Neuronal stem cell (in vitro differentiated cells): ENCODE measurements at regions not wholly inside any gene's neighbourhood (a gene's known extent, or its start where the extent isn't known, plus 50 kb on each side); places are given as distances from the start of the nearest gene placed in this dataset.

ENCODE experiments used
- DNase-seq: peaks from one replicate; pipeline ENCODE4 v3.0.0-alpha.2; 2013; ENCODE audit warnings: low spot score
- H2AFZ ChIP-seq: one replicate; pipeline ENCODE4 v1.6.1; 2013; ENCODE audit warnings: mild to moderate bottlenecking, low read length, inconsistent platforms
- H2AK5ac ChIP-seq: 2 replicates; pipeline ENCODE4 v1.6.1; 2013; ENCODE audit warnings: low read depth, mild to moderate bottlenecking, inconsistent platforms, low read length, moderate library complexity, mixed read lengths
- H2BK120ac ChIP-seq: 2 replicates; pipeline ENCODE4 v1.6.1; 2013; ENCODE audit warnings: low read depth, mild to moderate bottlenecking, inconsistent platforms, low read length, moderate library complexity, mixed read lengths
- H2BK12ac ChIP-seq: one replicate; pipeline ENCODE4 v1.6.1; 2013; ENCODE audit warnings: low read length, inconsistent platforms
- H2BK15ac ChIP-seq: 2 replicates; pipeline ENCODE4 v1.6.1; 2013; ENCODE audit warnings: mild to moderate bottlenecking, low read length, inconsistent platforms, mixed read lengths
- H2BK5ac ChIP-seq: one replicate; pipeline ENCODE4 v1.6.1; 2013; ENCODE audit warnings: inconsistent platforms, mild to moderate bottlenecking, low read length, moderate library complexity
- H3K14ac ChIP-seq: one replicate; pipeline ENCODE4 v1.6.1; 2013; ENCODE audit warnings: low read length, inconsistent platforms
- H3K18ac ChIP-seq: 2 replicates; pipeline ENCODE4 v1.6.1; 2013; ENCODE audit warnings: low read length, inconsistent platforms
- H3K23ac ChIP-seq: 2 replicates; pipeline ENCODE4 v1.6.1; 2013; ENCODE audit warnings: low read depth, mild to moderate bottlenecking, mixed read lengths, low read length, inconsistent platforms; ENCODE audit not compliant: poor library complexity
- H3K27ac ChIP-seq: replicated peaks from 3 replicates; pipeline ENCODE4 v1.5.1; 2013; ENCODE audit warnings: low read length, inconsistent platforms
- H3K27me3 ChIP-seq, 3 experiments: 2 replicates each; pipeline ENCODE4 v1.6.1; 2013; ENCODE audit warnings: low read length in 3 of 3, mild to moderate bottlenecking in 2 of 3, inconsistent platforms in 1 of 3, low read depth in 1 of 3, mixed read lengths in 1 of 3, moderate library complexity in 1 of 3; ENCODE audit not compliant: control insufficient read depth in 3 of 3, insufficient read depth in 3 of 3
- H3K36me3 ChIP-seq, 2 donors: replicated peaks in 1 of 2; 2 replicates each; pipeline ENCODE4 v1.6.1; 2013; ENCODE audit warnings: low read length in 2 of 2; ENCODE audit not compliant: control insufficient read depth in 2 of 2, insufficient read depth in 2 of 2
- H3K4ac ChIP-seq: 2 replicates; pipeline ENCODE4 v1.6.1; 2013; ENCODE audit warnings: inconsistent platforms, mild to moderate bottlenecking, low read length, moderate library complexity
- H3K4me1 ChIP-seq, 2 donors: 1 replicate in 1 of 2; 2 replicates in 1 of 2; pipeline ENCODE4 v1.6.1; 2013; ENCODE audit warnings: low read length in 2 of 2, low read depth in 1 of 2; ENCODE audit not compliant: control insufficient read depth in 2 of 2, insufficient read depth in 1 of 2
- H3K4me2 ChIP-seq: one replicate; pipeline ENCODE4 v1.6.1; 2013; ENCODE audit warnings: mild to moderate bottlenecking, low read length, inconsistent platforms; ENCODE audit not compliant: insufficient read depth, poor library complexity, severe bottlenecking
- H3K4me3 ChIP-seq, 2 donors: 2 replicates each; pipeline ENCODE4 v1.5.1; 2013; ENCODE audit warnings: low read length in 2 of 2, mild to moderate bottlenecking in 2 of 2, inconsistent platforms in 1 of 2, moderate library complexity in 1 of 2
- H3K79me1 ChIP-seq: one replicate; pipeline ENCODE4 v1.6.1; 2013; ENCODE audit warnings: low read depth, mild to moderate bottlenecking, inconsistent platforms, low read length, moderate library complexity
- H3K9ac ChIP-seq: one replicate; pipeline ENCODE4 v1.6.1; 2013; ENCODE audit warnings: mild to moderate bottlenecking, low read depth, low read length, inconsistent platforms; ENCODE audit not compliant: poor library complexity
- H3K9me3 ChIP-seq, 2 donors: replicated peaks in 1 of 2; 2 replicates each; pipeline versions ENCODE3 to v1.6.1; 2013; ENCODE audit warnings: low read length in 2 of 2, mild to moderate bottlenecking in 2 of 2, inconsistent platforms in 1 of 2, low read depth in 1 of 2, mixed read lengths in 1 of 2, moderate library complexity in 1 of 2; ENCODE audit not compliant: control insufficient read depth in 2 of 2, insufficient read depth in 1 of 2
- H4K8ac ChIP-seq: one replicate; pipeline ENCODE4 v1.6.1; 2013; ENCODE audit warnings: low read depth, mild to moderate bottlenecking, inconsistent platforms, low read length, moderate library complexity
- H4K91ac ChIP-seq: one replicate; pipeline ENCODE4 v1.6.1; 2013; ENCODE audit warnings: low read length, low read depth, mild to moderate bottlenecking, inconsistent platforms; ENCODE audit not compliant: poor library complexity
- WGBS, 2 donors: extraction: QIAGEN DNeasy Blood & Tissue Kit; methylation state at CpG; one replicate each; pipeline ENCODE4 v1.1.7; 2013; ENCODE audit warnings: missing lambda C conversion rate in 2 of 2, mixed read lengths in 1 of 2; ENCODE audit not compliant: insufficient read length in 2 of 2, insufficient replicate concordance in 1 of 2; ENCODE audit errors: extremely low coverage in 2 of 2; 5-methylcytosine and 5-hydroxymethylcytosine counted together

DNA sequence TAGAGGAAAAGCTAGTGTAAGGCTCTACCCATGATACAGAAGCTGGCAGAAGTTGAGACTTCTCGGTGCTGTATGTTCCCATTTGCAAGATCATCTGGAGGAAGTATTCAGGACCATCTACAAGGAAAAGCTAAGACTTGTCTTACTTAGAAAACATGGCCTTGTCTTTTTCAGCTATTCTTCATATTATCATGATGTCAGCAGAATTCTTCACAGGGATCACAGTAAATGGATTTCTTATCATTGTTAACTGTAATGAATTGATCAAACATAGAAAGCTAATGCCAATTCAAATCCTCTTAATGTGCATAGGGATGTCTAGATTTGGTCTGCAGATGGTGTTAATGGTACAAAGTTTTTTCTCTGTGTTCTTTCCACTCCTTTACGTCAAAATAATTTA is 79.6 kb upstream of the SCIN start:
- H3K9ac ChIP-seq, result no peak overlapping the region
- no peak overlapping the region for H2BK15ac ChIP-seq
- no peak overlapping the region for H3K27ac ChIP-seq
- H3K18ac ChIP-seq, result no peak overlapping the region
- H3K36me3 ChIP-seq, result no peaks in the 10 kb centered on the region
- WGBS, 2 donors, result no CpG with 5 or more reads among the region's 2 CpGs
- H2AK5ac ChIP-seq, result no peak overlapping the region
- H3K14ac ChIP-seq, result no peak overlapping the region
- no peak overlapping the region for H2BK5ac ChIP-seq
- H3K4ac ChIP-seq, result no peak overlapping the region
- H4K91ac ChIP-seq, result no peak overlapping the region
- no peak overlapping the region for H4K8ac ChIP-seq
- no peak overlapping the region for H2BK120ac ChIP-seq
- H3K27me3 ChIP-seq, result no peaks in the 10 kb centered on the region
- no peak for DNase-seq
- no peak overlapping the region for H3K23ac ChIP-seq
- H3K79me1 ChIP-seq, result no peaks in the 10 kb centered on the region
- no peak overlapping the region for H2BK12ac ChIP-seq
- H3K4me2 ChIP-seq, result no peak overlapping the region
- no peak overlapping the region for H3K4me3 ChIP-seq
- H2AFZ ChIP-seq, result no peak overlapping the region
- H3K4me1 ChIP-seq, result no peaks in the 10 kb centered on the region
- H3K9me3 ChIP-seq, result no peaks in the 10 kb centered on the region

DNA sequence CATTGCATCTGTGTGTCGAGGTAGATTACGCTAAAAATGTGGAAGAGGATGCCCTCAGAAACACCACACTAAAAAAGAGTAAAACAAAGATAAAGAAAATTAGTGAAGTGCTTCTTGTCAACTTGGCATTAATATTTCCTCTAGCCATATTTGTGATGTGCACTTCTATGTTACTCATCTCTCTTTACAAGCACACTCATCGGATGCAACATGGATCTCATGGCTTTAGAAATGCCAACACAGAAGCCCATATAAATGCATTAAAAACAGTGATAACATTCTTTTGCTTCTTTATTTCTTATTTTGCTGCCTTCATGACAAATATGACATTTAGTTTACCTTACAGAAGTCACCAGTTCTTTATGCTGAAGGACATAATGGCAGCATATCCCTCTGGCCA is 79.0 kb upstream of the SCIN start:
- WGBS, 2 donors, result no CpG with 5 or more reads among the region's 3 CpGs

DNA sequence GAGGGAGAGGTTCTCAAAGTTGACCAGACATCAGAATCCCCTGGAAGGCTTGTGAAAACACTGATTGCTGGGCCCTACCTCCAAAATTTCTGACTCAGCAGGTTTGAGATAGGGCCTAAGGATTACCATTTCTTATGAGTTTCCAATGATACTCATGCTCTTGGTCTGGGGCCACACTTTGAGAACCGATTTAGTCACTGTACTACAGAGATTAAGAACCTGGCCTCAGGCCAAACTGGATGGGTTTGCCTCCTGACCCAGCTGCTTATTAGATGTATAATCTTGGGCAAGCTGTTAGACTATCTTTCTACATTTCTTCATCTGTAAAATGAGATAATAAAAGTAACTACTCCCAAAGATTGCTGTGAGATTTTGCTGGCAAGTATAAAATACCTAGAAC is 77.1 kb upstream of the SCIN start:
- DNase-seq, result no peak
- no CpG with 5 or more reads among the region's 1 CpG for WGBS, 2 donors
- Histone ChIP-seq H3K23ac (no peak overlapping the region), H3K4me3 (no peak overlapping the region), H3K18ac (no peak overlapping the region), H3K27ac (no peak overlapping the region), H2BK12ac (no peak overlapping the region), H3K36me3 (no peaks in the 10 kb centered on the region), H3K14ac (no peak overlapping the region), H4K91ac (no peak overlapping the region), H2AFZ (no peak overlapping the region), H3K79me1 (no peaks in the 10 kb centered on the region), H3K9me3 (no peaks in the 10 kb centered on the region), H2BK15ac (no peak overlapping the region), H4K8ac (no peak overlapping the region), H2BK5ac (no peak overlapping the region), H3K4me1 (no peaks in the 10 kb centered on the region), H3K9ac (no peak overlapping the region), H3K4ac (no peak overlapping the region), H3K4me2 (no peak overlapping the region), H2BK120ac (no peak overlapping the region), H2AK5ac (no peak overlapping the region), H3K27me3 (no peaks in the 10 kb centered on the region)

More for the DNA sequence above, 79.0 kb upstream of the SCIN start:
- Histone ChIP-seq H4K8ac (no peak overlapping the region), H3K4me3 (no peak overlapping the region), H3K18ac (no peak overlapping the region), H3K14ac (no peak overlapping the region), H3K4me1 (no peaks in the 10 kb centered on the region), H3K4me2 (no peak overlapping the region), H2BK12ac (no peak overlapping the region), H3K27ac (no peak overlapping the region), H3K23ac (no peak overlapping the region), H2BK15ac (no peak overlapping the region), H3K9ac (no peak overlapping the region), H3K36me3 (no peaks in the 10 kb centered on the region), H2BK120ac (no peak overlapping the region), H2AFZ (no peak overlapping the region), H2AK5ac (no peak overlapping the region), H3K27me3 (no peaks in the 10 kb centered on the region), H3K4ac (no peak overlapping the region), H3K9me3 (no peaks in the 10 kb centered on the region), H3K79me1 (no peaks in the 10 kb centered on the region), H4K91ac (no peak overlapping the region), H2BK5ac (no peak overlapping the region)
- DNase-seq, result no peak

DNA sequence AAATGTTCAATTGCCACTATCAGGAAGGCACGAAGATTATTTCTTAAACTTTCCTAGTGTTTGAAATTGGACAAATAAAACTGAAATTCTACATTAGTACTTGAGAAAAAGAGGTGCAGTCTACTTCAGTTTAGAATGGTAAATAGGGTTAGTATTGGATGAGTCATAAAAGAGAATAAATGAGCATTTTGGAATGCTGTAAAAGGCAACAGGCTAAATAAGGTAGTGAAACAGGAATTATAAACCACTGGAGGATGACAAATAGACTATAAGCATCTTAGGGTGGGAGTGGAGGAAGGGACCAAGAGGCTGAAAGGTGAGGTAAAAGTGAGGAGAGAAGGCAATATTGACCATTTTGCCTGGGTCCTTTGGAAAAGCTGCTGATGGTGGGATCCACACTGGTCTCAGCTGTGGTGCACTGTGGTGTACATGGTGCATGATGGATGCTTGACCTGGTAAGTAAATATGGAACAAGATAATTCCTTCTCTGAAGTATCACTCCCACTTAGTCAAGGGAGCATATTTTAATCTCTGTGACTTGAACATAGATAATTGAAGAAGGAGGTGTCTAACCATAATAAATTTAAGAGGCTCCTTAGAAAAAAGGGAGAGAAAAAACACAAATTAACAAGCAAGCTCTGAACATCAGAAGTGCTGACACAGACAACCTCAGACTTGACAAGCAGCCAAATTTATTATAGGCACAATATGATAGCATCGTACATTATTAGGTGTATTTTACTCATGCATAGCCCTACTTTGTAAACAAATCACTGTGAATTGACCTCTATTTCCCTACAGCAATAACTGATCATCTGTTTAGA is 76.4 kb upstream of the SCIN start:
- no peak for DNase-seq
- H4K8ac ChIP-seq, result no peak overlapping the region
- H2AK5ac ChIP-seq, result no peak overlapping the region
- no peak overlapping the region for H3K4me2 ChIP-seq
- no peak overlapping the region for H3K4me3 ChIP-seq
- no peaks in the 10 kb centered on the region for H3K79me1 ChIP-seq
- no CpG with 5 or more reads among the region's 2 CpGs for WGBS, 2 donors
- no peak overlapping the region for H3K27ac ChIP-seq
- no peak overlapping the region for H2BK5ac ChIP-seq
- H4K91ac ChIP-seq, result no peak overlapping the region
- H3K4ac ChIP-seq, result no peak overlapping the region
- H2BK120ac ChIP-seq, result no peak overlapping the region
- no peaks in the 10 kb centered on the region for H3K9me3 ChIP-seq
- H3K14ac ChIP-seq, result no peak overlapping the region
- H3K36me3 ChIP-seq, result no peaks in the 10 kb centered on the region
- H2BK15ac ChIP-seq, result no peak overlapping the region
- H3K9ac ChIP-seq, result no peak overlapping the region
- H3K23ac ChIP-seq, result no peak overlapping the region
- H3K4me1 ChIP-seq, result no peaks in the 10 kb centered on the region
- H3K27me3 ChIP-seq, result no peaks in the 10 kb centered on the region
- no peak overlapping the region for H3K18ac ChIP-seq
- H2BK12ac ChIP-seq, result no peak overlapping the region
- no peak overlapping the region for H2AFZ ChIP-seq
